ENCODE measurements at regions not wholly inside any gene's neighbourhood (a gene's known extent, or its start where the extent isn't known, plus 50 kb on each side); places are given as distances from the start of the nearest gene placed in this dataset.
"Not testable (repeated sequence)": the region's sequence is repeated elsewhere in the genome, so short reads cannot be mapped to it uniquely, and the experiment has no call there.

DNA sequence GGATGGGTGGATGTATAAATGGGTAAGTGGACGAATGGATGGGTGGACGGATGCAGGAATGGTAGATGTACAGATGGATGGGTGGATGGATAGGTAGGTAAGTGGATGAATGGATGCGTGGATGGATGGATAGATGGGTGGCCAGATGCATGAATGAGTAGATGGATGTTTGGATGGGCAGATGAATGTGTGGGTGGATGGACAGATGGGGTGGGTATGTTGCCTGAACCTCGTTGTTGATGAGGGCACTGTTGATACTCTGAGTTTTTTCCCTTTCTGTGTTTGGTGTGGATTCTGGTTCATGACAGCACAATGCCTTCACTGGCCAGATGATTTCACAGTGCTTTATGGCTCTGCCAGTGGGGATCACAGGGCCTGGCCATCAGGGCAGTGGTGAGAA, 208.3 kb downstream of the NPIPB11 start:
- WGBS, 2 donors, result 97% methylated on average over 4 of the region's 4 CpGs
- ATAC-seq (ENCODE audit: low FRiP score) (no peak), DNase-seq (peak in 1 of 2 donors; percentile 6)
- Histone ChIP-seq H3K4me3 (ENCODE audit: low read length in 2 of 2) (no peak overlapping the region), H3K27me3 (ENCODE audit: control insufficient read depth in 1 of 2, insufficient read depth in 2 of 2, low read length in 1 of 2) (no peaks in the 10 kb centered on the region), H3K9me3 (ENCODE audit: control insufficient read depth, low read length) (no peaks in the 10 kb centered on the region), H3K36me3 (ENCODE audit: control insufficient read depth in 1 of 2, insufficient read depth in 2 of 2, low read length in 1 of 2) (no peaks in the 10 kb centered on the region), H3K27ac (ENCODE audit: low read depth in 1 of 2, low read length in 2 of 2) (no peak overlapping the region), H3K4me1 (ENCODE audit: control insufficient read depth in 1 of 2, insufficient read depth in 2 of 2, low read length in 2 of 2) (no peaks in the 10 kb centered on the region)
- intact Hi-C loops (cut with DNase I), result no loop called here

DNA sequence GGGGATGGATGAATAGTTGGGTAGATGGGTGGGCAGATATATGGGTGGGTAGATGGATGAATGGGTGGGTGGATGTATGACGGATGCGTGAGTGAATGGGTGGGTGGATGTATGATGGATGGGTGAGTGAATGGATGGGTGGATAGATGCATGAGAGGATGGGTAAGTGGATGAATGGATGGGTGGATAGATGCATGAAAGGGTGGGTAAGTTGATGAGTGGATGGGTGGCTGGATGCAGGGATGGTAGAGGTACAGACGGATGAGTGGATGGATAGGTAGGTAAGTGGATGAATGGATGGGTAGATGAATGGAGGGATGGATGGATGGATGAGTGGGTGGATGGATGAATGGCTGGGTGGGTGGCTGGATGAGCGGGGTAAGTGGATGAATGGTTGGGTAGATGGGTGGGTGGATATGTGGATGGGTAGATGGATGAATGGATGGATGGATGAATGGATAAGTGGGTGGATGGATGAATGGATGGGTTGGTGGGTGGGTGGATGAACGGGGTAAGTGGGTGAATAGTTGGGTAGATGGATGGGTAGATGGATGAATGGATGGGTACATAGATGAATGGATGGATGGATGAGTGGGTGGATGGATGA, 208.9 kb downstream of the NPIPB11 start:
- intact Hi-C loops (cut with DNase I); H3K36me3 ChIP-seq (ENCODE audit: control insufficient read depth in 1 of 2, insufficient read depth in 2 of 2, low read length in 1 of 2); H3K27me3 ChIP-seq (ENCODE audit: control insufficient read depth in 1 of 2, insufficient read depth in 2 of 2, low read length in 1 of 2); H3K4me1 ChIP-seq (ENCODE audit: control insufficient read depth in 1 of 2, insufficient read depth in 2 of 2, low read length in 2 of 2); ATAC-seq (ENCODE audit: low FRiP score); H3K4me3 ChIP-seq (ENCODE audit: low read length in 2 of 2); H3K27ac ChIP-seq (ENCODE audit: low read depth in 1 of 2, low read length in 2 of 2); H3K9me3 ChIP-seq (ENCODE audit: control insufficient read depth, low read length): not testable (repeated sequence)
- 98 to 99% methylated on average over 5 of the region's 5 CpGs for WGBS, 2 donors
- peak in 1 of 2 donors; percentile 1 for DNase-seq

DNA sequence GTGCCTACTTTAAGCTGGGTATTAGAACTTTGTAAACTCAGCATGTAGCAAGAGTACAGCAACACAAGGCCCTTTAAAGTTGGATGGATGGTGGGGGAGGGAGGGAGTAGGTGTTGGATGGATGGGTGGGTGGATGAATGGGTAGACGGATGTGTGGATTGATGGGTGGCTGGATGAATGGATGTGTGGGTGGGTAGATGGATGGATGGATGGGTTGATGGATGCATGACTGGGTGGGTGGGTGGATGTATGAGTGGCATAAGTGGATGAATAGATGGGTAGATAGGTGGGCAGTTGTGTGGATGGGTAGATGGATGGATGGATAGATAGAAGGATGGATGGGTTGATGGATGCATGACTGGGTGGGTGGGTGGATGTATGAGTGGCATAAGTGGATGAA, 209.8 kb downstream of the NPIPB11 start:
- ATAC-seq (ENCODE audit: low FRiP score); intact Hi-C loops (cut with DNase I); H3K4me1 ChIP-seq (ENCODE audit: control insufficient read depth in 1 of 2, insufficient read depth in 2 of 2, low read length in 2 of 2); H3K27me3 ChIP-seq (ENCODE audit: control insufficient read depth in 1 of 2, insufficient read depth in 2 of 2, low read length in 1 of 2); H3K9me3 ChIP-seq (ENCODE audit: control insufficient read depth, low read length); H3K4me3 ChIP-seq (ENCODE audit: low read length in 2 of 2); DNase-seq; H3K27ac ChIP-seq (ENCODE audit: low read depth in 1 of 2, low read length in 2 of 2); H3K36me3 ChIP-seq (ENCODE audit: control insufficient read depth in 1 of 2, insufficient read depth in 2 of 2, low read length in 1 of 2): not testable (repeated sequence)
- WGBS, 2 donors, result 98 to 100% methylated on average over 1 of the region's 1 CpG

DNA sequence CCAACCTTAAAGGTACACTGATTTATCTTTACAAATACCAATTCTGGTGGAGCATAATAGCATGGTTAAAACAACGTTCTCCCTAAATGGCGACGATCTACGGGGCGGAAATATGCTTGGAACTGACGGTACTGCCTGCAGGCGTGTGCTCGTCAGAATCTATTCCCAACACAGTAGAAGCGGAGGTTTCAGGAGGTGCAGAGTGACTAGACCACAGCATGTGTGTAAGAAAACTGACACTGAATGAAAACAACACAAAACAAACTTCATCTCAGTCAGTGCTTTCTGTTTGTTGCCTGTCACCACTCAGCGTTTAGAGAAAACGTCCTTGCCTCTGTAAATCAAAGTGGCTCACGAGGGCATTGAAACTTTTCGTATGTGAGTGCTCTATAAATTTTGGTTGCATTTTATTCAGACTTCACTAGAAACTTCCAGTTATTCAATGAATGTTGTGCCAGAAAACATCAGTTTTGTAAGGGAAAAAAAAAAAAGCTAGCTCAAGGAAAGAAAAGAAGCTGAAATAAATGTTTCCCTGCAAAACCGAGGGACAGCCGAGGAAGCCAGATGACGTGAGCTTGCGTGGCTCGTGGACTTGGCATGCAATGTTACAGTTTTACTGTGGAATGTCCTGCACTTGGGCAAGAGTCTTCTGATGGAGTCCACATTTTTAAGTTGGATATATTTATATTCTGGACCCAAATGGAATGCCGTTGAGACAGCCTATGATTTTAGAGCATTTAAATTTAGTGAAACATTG, 210.4 kb downstream of the LAT start:
- ATAC-seq (ENCODE audit: low FRiP score); H3K9me3 ChIP-seq (ENCODE audit: control insufficient read depth, low read length); H3K27me3 ChIP-seq (ENCODE audit: control insufficient read depth in 1 of 2, insufficient read depth in 2 of 2, low read length in 1 of 2); H3K4me3 ChIP-seq (ENCODE audit: low read length in 2 of 2); H3K27ac ChIP-seq (ENCODE audit: low read depth in 1 of 2, low read length in 2 of 2); H3K36me3 ChIP-seq (ENCODE audit: control insufficient read depth in 1 of 2, insufficient read depth in 2 of 2, low read length in 1 of 2); H3K4me1 ChIP-seq (ENCODE audit: control insufficient read depth in 1 of 2, insufficient read depth in 2 of 2, low read length in 2 of 2); intact Hi-C loops (cut with DNase I): not testable (repeated sequence)
- peak; percentile 63 to 82 for DNase-seq
- 19% methylated on average over 18 to 19 of the region's 19 CpGs for WGBS, 2 donors

DNA sequence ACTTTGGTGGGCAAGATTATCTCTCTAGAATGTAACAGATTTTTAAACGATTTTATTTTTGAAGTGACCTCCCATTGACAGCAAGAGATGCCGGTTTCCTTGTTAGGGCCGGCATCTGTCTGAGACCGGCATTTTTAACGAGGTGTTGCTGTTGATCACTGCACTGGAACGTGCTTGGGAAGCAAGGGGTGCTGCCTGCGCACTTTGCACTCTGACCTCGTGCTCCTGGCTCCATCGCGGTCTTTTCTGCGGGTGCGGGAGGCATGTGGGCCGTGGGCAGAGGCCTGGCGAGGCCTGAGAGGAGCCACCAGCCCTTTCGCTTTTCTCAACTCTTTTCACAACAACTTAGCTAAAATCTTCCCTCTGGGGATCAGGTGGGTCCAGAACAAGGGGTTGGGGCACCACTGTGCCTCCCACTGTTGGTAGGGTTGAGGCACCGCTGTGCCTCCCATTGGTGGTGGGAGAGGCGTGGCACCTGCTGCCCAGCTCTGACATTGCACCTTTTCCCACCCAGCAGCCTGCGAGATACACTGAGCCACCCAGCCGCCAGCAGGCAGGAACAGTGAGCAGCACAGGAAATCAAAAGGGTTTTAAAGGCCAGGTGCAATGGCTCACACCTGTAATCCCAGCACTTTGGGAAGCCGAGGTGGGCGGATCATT, 209.5 kb downstream of the LAT start:
- H3K27me3 ChIP-seq (ENCODE audit: control insufficient read depth in 1 of 2, insufficient read depth in 2 of 2, low read length in 1 of 2); ATAC-seq (ENCODE audit: low FRiP score); H3K36me3 ChIP-seq (ENCODE audit: control insufficient read depth in 1 of 2, insufficient read depth in 2 of 2, low read length in 1 of 2); intact Hi-C loops (cut with DNase I); H3K27ac ChIP-seq (ENCODE audit: low read depth in 1 of 2, low read length in 2 of 2); H3K4me3 ChIP-seq (ENCODE audit: low read length in 2 of 2); H3K4me1 ChIP-seq (ENCODE audit: control insufficient read depth in 1 of 2, insufficient read depth in 2 of 2, low read length in 2 of 2); H3K9me3 ChIP-seq (ENCODE audit: control insufficient read depth, low read length): not testable (repeated sequence)
- 91 to 92% methylated on average over 16 to 18 of the region's 21 CpGs for WGBS, 2 donors
- DNase-seq, result peak; percentile 6 to 57

DNA sequence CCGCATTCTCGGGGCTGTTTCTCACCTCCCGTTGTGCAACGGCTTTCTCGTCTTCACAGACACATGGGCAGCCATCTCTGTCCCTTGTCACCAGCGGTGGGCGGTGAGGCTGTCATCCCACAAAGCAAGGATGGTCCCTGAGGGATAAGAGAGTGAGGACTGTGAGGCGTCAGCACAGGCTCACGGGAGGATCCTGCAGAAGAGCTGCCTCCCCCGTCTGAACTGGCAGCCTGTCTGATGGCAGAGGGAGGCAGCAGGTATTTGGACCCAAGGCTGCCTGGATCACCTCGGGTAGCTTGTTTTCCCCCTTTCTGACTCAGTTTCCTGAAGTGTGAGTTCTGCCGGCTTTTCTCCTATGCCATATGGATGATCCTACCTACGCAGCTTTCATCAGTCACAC, 208.8 kb downstream of the LAT start:
- H3K27me3 ChIP-seq (ENCODE audit: control insufficient read depth in 1 of 2, insufficient read depth in 2 of 2, low read length in 1 of 2); intact Hi-C loops (cut with DNase I); H3K9me3 ChIP-seq (ENCODE audit: control insufficient read depth, low read length); H3K4me1 ChIP-seq (ENCODE audit: control insufficient read depth in 1 of 2, insufficient read depth in 2 of 2, low read length in 2 of 2); H3K4me3 ChIP-seq (ENCODE audit: low read length in 2 of 2); H3K36me3 ChIP-seq (ENCODE audit: control insufficient read depth in 1 of 2, insufficient read depth in 2 of 2, low read length in 1 of 2); ATAC-seq (ENCODE audit: low FRiP score); H3K27ac ChIP-seq (ENCODE audit: low read depth in 1 of 2, low read length in 2 of 2): not testable (repeated sequence)
- WGBS, 2 donors, result 85 to 95% methylated on average over 13 of the region's 13 CpGs
- DNase-seq, result peak; percentile 28 to 55

DNA sequence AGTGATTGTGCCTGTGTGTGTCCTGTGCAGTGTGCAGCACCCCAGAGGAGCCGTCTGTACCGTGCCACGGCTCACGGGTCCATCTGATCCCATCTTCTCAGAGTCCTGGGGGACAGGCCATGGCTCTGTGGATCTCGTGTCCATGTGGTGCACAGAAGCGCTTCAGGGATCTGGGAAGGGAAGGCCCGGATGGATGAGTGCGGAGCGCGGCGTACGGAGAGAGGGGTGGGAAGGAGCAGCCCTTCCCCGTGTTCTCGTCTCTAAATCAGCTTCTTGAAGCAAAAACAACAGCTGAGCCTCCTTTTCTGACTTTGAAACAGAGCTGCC, 208.4 kb downstream of the LAT start:
- H3K27ac ChIP-seq (ENCODE audit: low read depth in 1 of 2, low read length in 2 of 2); H3K4me1 ChIP-seq (ENCODE audit: control insufficient read depth in 1 of 2, insufficient read depth in 2 of 2, low read length in 2 of 2); H3K9me3 ChIP-seq (ENCODE audit: control insufficient read depth, low read length); ATAC-seq (ENCODE audit: low FRiP score); intact Hi-C loops (cut with DNase I); H3K4me3 ChIP-seq (ENCODE audit: low read length in 2 of 2); H3K27me3 ChIP-seq (ENCODE audit: control insufficient read depth in 1 of 2, insufficient read depth in 2 of 2, low read length in 1 of 2); H3K36me3 ChIP-seq (ENCODE audit: control insufficient read depth in 1 of 2, insufficient read depth in 2 of 2, low read length in 1 of 2): not testable (repeated sequence)
- WGBS, 2 donors, result 93 to 97% methylated on average over 14 of the region's 14 CpGs
- peak in 1 of 2 donors; percentile 24 for DNase-seq

DNA sequence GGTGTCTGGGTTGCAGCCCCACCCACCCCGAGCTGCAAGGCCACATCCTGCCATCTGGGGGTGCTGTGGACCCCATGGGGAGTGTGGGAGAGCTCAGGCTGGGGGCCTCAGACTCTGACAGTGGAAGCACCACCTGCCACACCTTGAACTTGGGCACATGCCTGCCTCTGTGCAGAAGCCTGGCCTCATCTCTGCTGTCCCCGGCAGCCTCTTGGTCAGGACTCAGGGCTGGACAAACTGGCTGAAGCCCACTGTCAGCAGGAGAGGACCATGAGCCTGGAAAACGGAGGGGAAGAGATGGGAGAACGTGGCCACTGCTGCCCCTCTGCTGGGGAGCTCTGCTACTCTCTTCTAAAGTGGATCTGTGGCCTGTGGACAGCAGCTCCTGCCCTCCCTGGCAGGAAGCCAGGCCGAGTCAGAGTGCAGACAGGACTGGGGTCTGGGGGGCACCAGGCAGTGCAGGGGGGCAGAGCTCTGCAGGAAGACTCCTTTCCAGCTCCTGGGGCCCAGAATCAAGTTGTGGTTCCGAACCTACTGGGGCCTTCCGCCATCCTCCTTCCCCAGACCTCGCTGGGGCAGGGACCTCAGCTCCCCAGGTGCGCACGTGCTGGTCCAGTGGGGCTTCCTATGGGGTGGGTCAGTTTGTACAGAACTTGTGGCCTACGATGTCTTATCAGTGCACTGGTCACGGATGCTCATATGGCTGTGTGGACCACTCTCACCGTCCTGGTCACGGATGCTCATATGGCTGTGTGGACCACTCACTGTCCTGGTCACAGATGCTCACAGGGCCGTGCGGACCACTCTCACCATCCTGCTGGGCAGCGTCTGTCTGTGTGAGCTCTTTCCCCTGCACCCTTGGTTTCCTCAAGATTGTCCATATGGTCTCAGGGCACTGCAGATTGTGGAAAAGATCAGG, 207.7 kb downstream of the LAT start:
- H3K4me1 ChIP-seq (ENCODE audit: control insufficient read depth in 1 of 2, insufficient read depth in 2 of 2, low read length in 2 of 2), result no peaks in the 10 kb centered on the region
- intact Hi-C loops (cut with DNase I), result no loop called here
- H3K4me3 ChIP-seq (ENCODE audit: low read length in 2 of 2), result no peak overlapping the region
- H3K27ac ChIP-seq (ENCODE audit: low read depth in 1 of 2, low read length in 2 of 2), result no peak overlapping the region
- DNase-seq (peak in 1 of 2 donors; percentile 71), ATAC-seq (ENCODE audit: low FRiP score) (peak; percentile 6)
- no peaks in the 10 kb centered on the region for H3K9me3 ChIP-seq (ENCODE audit: control insufficient read depth, low read length)
- WGBS, 2 donors, result 91 to 92% methylated on average over 15 to 17 of the region's 17 CpGs
- H3K36me3 ChIP-seq (ENCODE audit: control insufficient read depth in 1 of 2, insufficient read depth in 2 of 2, low read length in 1 of 2), result no peaks in the 10 kb centered on the region
- H3K27me3 ChIP-seq (ENCODE audit: control insufficient read depth in 1 of 2, insufficient read depth in 2 of 2, low read length in 1 of 2), result no peaks in the 10 kb centered on the region

Measured in aorta (tissue), 5 donors.